Adipocyte (in vitro differentiated cells): ENCODE measurements at regions not wholly inside any gene's neighbourhood (a gene's known extent, or its start where the extent isn't known, plus 50 kb on each side); places are given as distances from the start of the nearest gene placed in this dataset.
"Not testable (repeated sequence)": the region's sequence is repeated elsewhere in the genome, so short reads cannot be mapped to it uniquely, and the experiment has no call there.

ENCODE experiments used
- DNase-seq: peaks from one replicate; pipeline ENCODE4 v3.0.0-alpha.2; 2015; ENCODE audit warnings: low read depth
- H3K27me3 ChIP-seq: replicated peaks from 2 replicates; pipeline ENCODE4 v1.7.0; 2013; ENCODE audit warnings: mild to moderate bottlenecking, low read length, moderate library complexity; ENCODE audit not compliant: control insufficient read depth, insufficient read depth
- H3K36me3 ChIP-seq: 2 replicates; pipeline ENCODE4 v1.7.0; 2013; ENCODE audit warnings: low read length, mild to moderate bottlenecking, moderate library complexity; ENCODE audit not compliant: control insufficient read depth, insufficient read depth, severe bottlenecking
- H3K4me1 ChIP-seq: 2 replicates; pipeline ENCODE4 v1.7.0; 2013; ENCODE audit warnings: mild to moderate bottlenecking, low read length, moderate library complexity; ENCODE audit not compliant: control insufficient read depth, insufficient read depth
- H3K4me3 ChIP-seq: 2 replicates; pipeline ENCODE4 v1.7.0; 2013; ENCODE audit warnings: mild to moderate bottlenecking, low read length, moderate library complexity
- H3K9ac ChIP-seq: 2 replicates; pipeline ENCODE4 v1.7.0; 2013; ENCODE audit warnings: mild to moderate bottlenecking, low read length, moderate library complexity
- H3K9me3 ChIP-seq: 2 replicates; pipeline ENCODE4 v1.7.0; 2013; ENCODE audit warnings: mild to moderate bottlenecking, low read length, moderate library complexity; ENCODE audit not compliant: control insufficient read depth

DNA sequence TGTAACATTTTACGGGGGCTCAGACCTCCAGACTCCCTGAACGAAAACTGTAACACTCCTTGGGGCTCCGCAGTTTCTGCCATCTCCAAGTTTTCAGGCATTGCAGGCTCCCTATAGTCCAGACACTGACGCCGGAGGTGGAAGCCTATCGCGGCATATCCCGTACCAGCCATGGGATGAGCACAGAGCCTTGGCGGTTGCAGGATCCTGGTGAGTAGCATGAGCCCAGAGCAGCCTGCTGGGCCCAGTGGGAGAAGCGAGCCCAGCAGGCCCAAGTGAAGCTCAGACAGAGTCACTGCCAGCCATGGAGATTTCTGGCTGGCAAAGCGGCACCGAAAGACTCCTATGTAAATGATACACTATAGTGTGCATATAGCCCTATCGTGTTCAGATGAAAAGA lies 446.8 kb downstream of the COL11A1 start:
- Histone ChIP-seq H3K36me3 (no peaks in the 10 kb centered on the region), H3K4me3 (no peak overlapping the region), H3K9ac (no peak overlapping the region), H3K9me3 (no peaks in the 10 kb centered on the region), H3K4me1 (no peaks in the 10 kb centered on the region), H3K27me3 (no peaks in the 10 kb centered on the region)
- DNase-seq: no peak

DNA sequence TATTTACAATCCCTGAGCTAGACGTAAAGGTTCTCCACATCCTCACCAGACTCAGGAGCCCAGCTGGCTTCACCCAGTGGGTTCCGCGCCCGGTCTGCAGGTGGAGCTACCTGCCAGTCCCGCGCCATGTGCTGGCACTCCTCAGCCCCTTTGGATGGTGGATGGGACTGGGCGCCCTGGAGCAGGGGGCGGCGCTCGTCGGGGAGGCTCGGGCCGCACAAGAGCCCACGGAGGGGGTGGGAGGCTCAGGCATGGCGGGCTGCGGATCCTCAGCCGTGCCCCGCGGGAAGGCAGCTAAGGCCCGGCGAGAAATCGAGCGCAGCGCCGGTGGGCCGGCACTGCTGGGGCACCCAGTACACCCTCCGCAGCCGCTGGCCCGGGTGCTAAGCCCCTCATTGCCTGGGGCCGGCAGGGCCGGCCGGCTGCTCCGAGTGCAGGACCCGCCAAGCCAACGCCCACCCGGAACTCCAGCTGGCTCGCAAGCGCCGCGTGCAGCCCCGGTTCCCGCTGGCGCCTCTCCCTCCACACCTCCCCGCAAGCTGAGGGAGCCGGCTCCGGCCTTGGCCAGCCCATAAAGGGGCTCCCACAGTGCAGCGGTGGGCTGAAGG lies 448.3 kb downstream of the COL11A1 start:
- DNase-seq, H3K27me3 ChIP-seq, H3K4me3 ChIP-seq, H3K9me3 ChIP-seq, H3K36me3 ChIP-seq, H3K4me1 ChIP-seq, H3K9ac ChIP-seq: not testable (repeated sequence)

DNA sequence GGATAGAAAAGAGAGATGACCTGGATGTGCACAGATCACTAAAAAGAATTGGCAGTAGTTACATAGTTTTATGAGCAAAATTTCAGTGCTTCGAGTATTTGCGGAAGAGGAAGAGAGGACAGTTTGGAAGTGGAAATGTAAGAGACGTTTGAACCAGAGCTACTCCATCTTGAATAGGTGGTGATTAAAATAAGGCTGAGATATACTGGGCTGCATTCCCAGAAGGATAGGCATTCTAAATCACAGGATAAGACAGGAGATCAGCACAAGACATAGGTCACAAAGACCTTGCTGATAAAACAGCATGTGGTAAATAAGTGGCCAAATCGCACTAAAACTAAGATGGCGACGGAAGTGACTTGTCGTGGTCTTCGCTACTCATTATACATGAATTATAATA lies 453.3 kb downstream of the COL11A1 start:
- Histone ChIP-seq H3K4me1 (no peaks in the 10 kb centered on the region), H3K9me3 (no peaks in the 10 kb centered on the region), H3K36me3 (no peaks in the 10 kb centered on the region), H3K4me3 (no peak overlapping the region), H3K27me3 (no peaks in the 10 kb centered on the region), H3K9ac (no peak overlapping the region)
- no peak for DNase-seq

DNA sequence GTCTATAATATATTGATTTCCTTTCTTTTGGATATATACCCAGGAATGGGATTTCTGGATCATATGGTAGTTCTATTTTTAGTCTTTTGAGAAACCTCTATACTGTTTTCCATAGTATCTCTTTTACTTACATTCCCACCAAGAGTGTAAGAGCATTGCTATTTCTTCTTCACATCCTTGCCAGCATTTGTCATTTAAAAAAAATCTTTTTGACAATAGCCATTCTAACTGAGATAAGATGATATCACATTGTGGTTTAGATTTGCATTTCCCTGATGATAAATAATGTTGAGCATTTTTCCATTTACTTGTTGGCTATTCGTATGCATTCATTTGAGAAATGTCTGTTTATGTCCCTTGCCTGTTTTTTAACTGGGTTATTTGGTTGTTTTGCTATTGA lies 467.4 kb downstream of the COL11A1 start:
- Histone ChIP-seq H3K4me1 (no peaks in the 10 kb centered on the region), H3K4me3 (no peak overlapping the region), H3K27me3 (no peaks in the 10 kb centered on the region), H3K36me3 (no peaks in the 10 kb centered on the region), H3K9ac (no peak overlapping the region), H3K9me3 (no peaks in the 10 kb centered on the region)
- no peak for DNase-seq

DNA sequence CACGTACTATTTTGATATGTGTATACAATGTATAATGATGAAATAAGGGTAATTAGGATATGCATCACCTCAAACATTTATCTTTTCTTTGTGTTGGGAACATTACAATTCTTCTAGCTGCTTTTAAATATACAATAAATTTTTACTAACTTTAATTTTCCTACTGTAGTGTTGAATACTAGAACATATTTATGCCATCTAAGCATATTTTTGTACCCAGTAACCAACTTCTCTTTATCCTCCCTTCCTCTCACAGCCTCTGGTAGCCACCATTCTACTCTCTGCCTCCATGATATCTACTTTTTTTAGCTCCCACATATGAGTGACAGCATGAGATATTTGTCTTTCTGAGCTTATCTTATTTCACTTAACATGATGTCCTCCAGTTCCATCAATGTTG lies 468.0 kb downstream of the COL11A1 start:
- no peak for DNase-seq
- no peaks in the 10 kb centered on the region for H3K36me3 ChIP-seq
- no peaks in the 10 kb centered on the region for H3K9me3 ChIP-seq
- H3K4me3 ChIP-seq: no peak overlapping the region
- H3K9ac ChIP-seq: no peak overlapping the region
- no peaks in the 10 kb centered on the region for H3K27me3 ChIP-seq
- H3K4me1 ChIP-seq: no peaks in the 10 kb centered on the region

DNA sequence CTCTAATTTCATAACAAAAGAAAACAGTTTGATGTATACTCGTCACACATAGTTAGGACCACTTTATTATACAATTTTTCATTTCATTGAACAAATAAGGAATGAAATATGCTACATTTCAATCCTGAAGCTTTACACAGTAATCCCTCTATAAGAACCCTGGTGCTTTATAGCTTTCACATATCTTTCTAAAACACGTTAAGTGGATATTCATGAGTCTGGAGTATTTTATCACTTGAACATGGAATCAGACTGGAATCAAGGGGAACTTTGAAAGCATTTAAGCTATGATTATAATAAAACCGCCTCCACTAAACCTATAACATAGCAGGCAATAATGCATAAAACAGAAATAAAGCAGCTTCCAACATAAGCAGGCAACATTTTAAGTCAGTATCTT lies 476.6 kb downstream of the COL11A1 start:
- Histone ChIP-seq H3K9me3 (no peaks in the 10 kb centered on the region), H3K4me3 (no peak overlapping the region), H3K4me1 (no peaks in the 10 kb centered on the region), H3K36me3 (no peaks in the 10 kb centered on the region), H3K9ac (no peak overlapping the region), H3K27me3 (no peaks in the 10 kb centered on the region)
- DNase-seq: no peak

DNA sequence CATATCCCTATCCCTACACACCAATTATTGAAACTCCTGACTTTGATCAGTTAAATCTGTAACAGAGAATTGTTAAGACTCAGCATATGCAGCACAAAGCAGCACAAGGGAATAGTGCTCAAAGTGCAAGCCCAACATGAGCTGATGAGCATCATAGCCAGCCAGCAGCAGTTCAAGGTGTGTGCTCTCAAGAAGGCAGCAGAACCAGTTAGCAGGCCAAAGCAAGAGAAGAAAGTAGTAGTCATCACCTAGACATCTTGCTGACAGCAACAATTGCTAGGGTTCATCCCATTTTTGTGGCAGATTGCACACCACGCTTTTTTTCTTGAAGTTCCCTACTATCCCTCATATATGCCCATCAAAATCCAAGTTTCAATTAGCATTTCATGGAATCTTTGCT lies 478.3 kb downstream of the COL11A1 start:
- H3K27me3 ChIP-seq: no peaks in the 10 kb centered on the region

DNA sequence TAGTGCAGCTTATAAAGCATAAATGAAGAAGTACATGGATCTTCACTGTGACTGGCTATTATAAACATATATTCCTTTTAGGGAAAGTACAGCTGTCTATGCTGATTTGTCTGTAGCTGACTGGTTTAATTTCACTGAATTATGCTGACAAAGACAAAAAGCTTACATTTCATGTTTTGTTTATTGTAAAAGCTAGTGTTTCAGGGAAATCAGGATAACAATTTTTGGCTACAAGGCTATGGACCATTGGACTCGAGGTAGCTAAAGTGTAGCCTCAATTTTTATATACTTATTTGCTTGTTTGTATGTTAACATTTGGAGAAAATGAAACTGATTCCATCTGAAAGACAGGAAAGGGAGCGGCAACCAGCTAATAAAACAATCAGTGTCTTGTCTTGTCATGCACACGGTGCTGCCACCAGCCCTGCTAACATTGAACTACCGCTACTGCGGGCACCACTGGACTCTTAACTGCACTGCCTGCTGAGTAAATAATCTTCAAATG lies 480.2 kb downstream of the COL11A1 start:
- Histone ChIP-seq H3K9me3 (no peaks in the 10 kb centered on the region), H3K4me1 (no peaks in the 10 kb centered on the region), H3K4me3 (no peak overlapping the region), H3K36me3 (no peaks in the 10 kb centered on the region), H3K9ac (no peak overlapping the region), H3K27me3 (no peaks in the 10 kb centered on the region)
- peak; percentile 26 for DNase-seq

More for the DNA sequence above, 478.3 kb downstream of the COL11A1 start:
- Histone ChIP-seq H3K9me3 (no peaks in the 10 kb centered on the region), H3K9ac (no peak overlapping the region), H3K4me3 (no peak overlapping the region), H3K4me1 (no peaks in the 10 kb centered on the region), H3K36me3 (no peaks in the 10 kb centered on the region)
- no peak for DNase-seq

DNA sequence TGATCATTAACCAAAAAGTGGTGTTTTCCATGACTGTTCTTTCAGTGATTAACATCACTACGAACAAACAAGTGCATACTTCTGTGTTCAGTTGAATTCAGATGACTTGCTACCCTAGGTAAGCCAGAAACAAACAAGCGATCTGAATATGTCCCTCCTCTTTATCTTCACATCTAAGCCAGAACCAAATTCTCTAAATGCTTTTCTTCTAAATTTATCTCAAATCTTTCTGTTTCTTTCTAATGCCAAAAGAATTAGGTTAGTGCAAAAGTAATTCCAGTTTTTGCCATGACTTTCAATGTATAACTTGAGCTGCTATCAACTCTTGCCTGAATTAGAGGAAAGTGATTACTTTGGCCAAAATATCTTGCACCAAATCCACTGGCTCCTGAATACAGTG lies 481.2 kb downstream of the COL11A1 start:
- Histone ChIP-seq H3K4me1 (no peaks in the 10 kb centered on the region), H3K36me3 (no peaks in the 10 kb centered on the region), H3K4me3 (no peak overlapping the region), H3K9me3 (no peaks in the 10 kb centered on the region), H3K9ac (no peak overlapping the region), H3K27me3 (no peaks in the 10 kb centered on the region)
- DNase-seq: no peak

DNA sequence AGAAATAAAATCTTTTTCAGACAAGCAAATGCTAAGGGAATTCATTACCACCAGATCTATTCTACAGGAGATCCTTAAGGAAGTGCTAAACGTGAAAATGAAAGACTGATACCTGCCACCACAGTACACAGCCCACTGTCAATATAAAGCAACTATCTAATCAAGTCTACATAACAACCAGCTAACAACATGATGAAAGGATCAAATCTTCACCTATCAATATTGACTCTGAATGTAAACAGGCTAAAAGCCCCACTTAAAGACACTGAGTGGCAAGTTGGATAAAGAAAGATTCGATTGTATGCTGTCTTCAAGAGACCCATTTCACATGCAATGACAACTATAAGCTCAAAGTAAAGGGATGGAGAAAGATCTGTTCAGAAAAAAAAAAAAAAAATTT lies 492.4 kb downstream of the COL11A1 start:
- Histone ChIP-seq H3K9ac (no peak overlapping the region), H3K27me3 (no peaks in the 10 kb centered on the region), H3K4me3 (no peak overlapping the region), H3K36me3 (no peaks in the 10 kb centered on the region), H3K4me1 (peaks cover 7% of the 10 kb centered on the region), H3K9me3 (no peaks in the 10 kb centered on the region)
- DNase-seq: no peak

DNA sequence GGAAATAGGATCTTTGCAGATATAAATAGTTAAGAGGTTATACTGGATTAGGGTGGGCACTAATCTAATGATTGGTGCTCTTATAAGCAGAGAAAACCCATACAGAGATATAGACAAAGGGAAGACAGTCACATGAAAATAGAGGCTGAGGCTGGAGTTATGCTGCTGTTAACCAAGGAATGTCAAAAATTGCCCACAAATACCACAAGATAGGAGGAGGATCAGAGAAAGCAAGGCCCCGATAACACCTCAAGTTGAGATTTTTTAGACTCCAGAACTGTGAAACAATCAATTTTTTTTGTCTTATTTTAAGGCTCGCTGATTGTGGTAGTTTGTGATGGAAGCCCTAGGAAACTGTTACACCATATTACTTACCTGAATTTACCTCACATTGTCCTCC lies 513.2 kb downstream of the COL11A1 start:
- H3K4me3 ChIP-seq: no peak overlapping the region
- DNase-seq: no peak
- no peaks in the 10 kb centered on the region for H3K36me3 ChIP-seq
- no peaks in the 10 kb centered on the region for H3K4me1 ChIP-seq
- no peaks in the 10 kb centered on the region for H3K9me3 ChIP-seq
- H3K27me3 ChIP-seq: no peaks in the 10 kb centered on the region
- no peak overlapping the region for H3K9ac ChIP-seq

DNA sequence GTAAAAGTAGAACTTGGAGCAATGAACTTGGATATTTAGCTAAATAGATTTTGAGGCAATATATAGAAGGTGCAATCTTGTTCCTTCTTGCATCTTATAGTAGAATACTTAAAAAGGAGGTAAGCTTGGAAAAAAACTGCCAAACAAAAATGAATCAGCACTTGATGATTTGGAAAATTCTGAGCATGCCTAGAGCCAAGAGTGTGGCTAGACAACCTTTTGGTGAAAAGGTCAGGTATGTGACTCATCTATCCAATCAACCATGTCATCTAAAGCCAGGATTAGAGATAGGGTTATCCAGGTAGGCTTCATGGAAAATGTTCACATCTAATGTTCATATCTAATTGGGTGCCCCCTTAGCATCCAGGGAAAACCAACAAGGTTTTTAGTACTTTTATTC lies 515.0 kb downstream of the COL11A1 start:
- no peak overlapping the region for H3K9ac ChIP-seq
- no peak for DNase-seq

More for the DNA sequence above, 515.0 kb downstream of the COL11A1 start:
- Histone ChIP-seq H3K36me3 (no peaks in the 10 kb centered on the region), H3K4me3 (no peak overlapping the region), H3K27me3 (no peaks in the 10 kb centered on the region), H3K4me1 (no peaks in the 10 kb centered on the region), H3K9me3 (no peaks in the 10 kb centered on the region)
